ENCODE measurements at regions not wholly inside any gene's neighbourhood (a gene's known extent, or its start where the extent isn't known, plus 50 kb on each side); places are given as distances from the start of the nearest gene placed in this dataset.
"Not testable (repeated sequence)": the region's sequence is repeated elsewhere in the genome, so short reads cannot be mapped to it uniquely, and the experiment has no call there.

DNA sequence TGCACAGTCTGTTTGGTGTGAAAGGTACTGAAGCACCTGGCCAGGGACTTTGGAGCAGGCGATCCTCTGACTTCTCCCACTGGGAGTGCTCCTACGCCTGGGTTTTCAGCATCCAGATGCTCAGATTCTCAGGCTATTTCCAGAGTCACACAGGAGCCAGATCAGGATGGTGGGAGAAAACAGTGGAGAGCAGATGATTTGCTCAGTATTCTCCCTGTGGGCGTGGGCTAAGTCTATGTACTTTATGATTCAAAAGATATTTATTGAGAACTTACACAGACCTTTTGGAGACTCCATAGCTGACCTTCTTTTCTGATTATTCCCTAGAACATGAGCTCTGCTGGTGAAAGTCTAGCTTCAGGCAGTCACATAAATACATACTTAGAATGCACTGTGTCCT lies 134.6 kb downstream of the TENT5C start:
- Histone ChIP-seq H3K27ac (no peak overlapping the region), H3K79me2 (ENCODE audit: insufficient read depth, low read depth) (no peaks in the 10 kb centered on the region), H3K9ac (no peak overlapping the region), H3K36me3 (ENCODE audit: insufficient read depth) (no peaks in the 10 kb centered on the region), H3K27me3 (ENCODE audit: insufficient read depth, low read depth) (no peaks in the 10 kb centered on the region), H2AFZ (ENCODE audit: low read depth) (no peak overlapping the region), H3K4me1 (ENCODE audit: low read depth, poor library complexity, severe bottlenecking) (no peaks in the 10 kb centered on the region), H4K20me1 (ENCODE audit: insufficient read depth) (no peaks in the 10 kb centered on the region), H3K4me3 (IDR thresholded peaks at IDR 0.05; ENCODE audit: insufficient read depth, low read depth, low read length) (no peak overlapping the region), H3K4me2 (no peak overlapping the region)
- no peak for TF ChIP-seq CTCF (conservative IDR thresholded peaks at IDR 0.05; ENCODE audit: low read depth, low read length)

- not testable (repeated sequence) for H3K4me1 ChIP-seq (ENCODE audit: low read depth, poor library complexity, severe bottlenecking); H3K79me2 ChIP-seq (ENCODE audit: insufficient read depth, low read depth); H3K27me3 ChIP-seq (ENCODE audit: insufficient read depth, low read depth); H3K9ac ChIP-seq; H4K20me1 ChIP-seq (ENCODE audit: insufficient read depth); H3K4me2 ChIP-seq; H2AFZ ChIP-seq (ENCODE audit: low read depth); H3K4me3 ChIP-seq (IDR thresholded peaks at IDR 0.05; ENCODE audit: insufficient read depth, low read depth, low read length); H3K36me3 ChIP-seq (ENCODE audit: insufficient read depth); H3K27ac ChIP-seq
These were observed 140.7 kb downstream of the TENT5C start for GRCh38 chr1:117746565-117746964.

GRCh38 chr1:117747605-117748004 lies 141.8 kb downstream of the TENT5C start:
- Histone ChIP-seq H3K4me3 (IDR thresholded peaks at IDR 0.05; ENCODE audit: insufficient read depth, low read depth, low read length) (no peak overlapping the region), H3K4me2 (no peak overlapping the region), H3K79me2 (ENCODE audit: insufficient read depth, low read depth) (no peaks in the 10 kb centered on the region), H3K4me1 (ENCODE audit: low read depth, poor library complexity, severe bottlenecking) (no peaks in the 10 kb centered on the region), H3K27ac (no peak overlapping the region), H3K36me3 (ENCODE audit: insufficient read depth) (no peaks in the 10 kb centered on the region), H3K9ac (no peak overlapping the region), H2AFZ (ENCODE audit: low read depth) (no peak overlapping the region), H4K20me1 (ENCODE audit: insufficient read depth) (no peaks in the 10 kb centered on the region), H3K27me3 (ENCODE audit: insufficient read depth, low read depth) (no peaks in the 10 kb centered on the region)
- no peak for TF ChIP-seq CTCF (conservative IDR thresholded peaks at IDR 0.05; ENCODE audit: low read depth, low read length)

GRCh38 chr1:117751321-117751720 lies 145.5 kb downstream of the TENT5C start:
- Histone ChIP-seq H3K27me3 (ENCODE audit: insufficient read depth, low read depth) (no peaks in the 10 kb centered on the region), H4K20me1 (ENCODE audit: insufficient read depth) (no peaks in the 10 kb centered on the region), H2AFZ (ENCODE audit: low read depth) (no peak overlapping the region), H3K4me3 (IDR thresholded peaks at IDR 0.05; ENCODE audit: insufficient read depth, low read depth, low read length) (no peak overlapping the region), H3K36me3 (ENCODE audit: insufficient read depth) (no peaks in the 10 kb centered on the region), H3K4me1 (ENCODE audit: low read depth, poor library complexity, severe bottlenecking) (no peaks in the 10 kb centered on the region), H3K79me2 (ENCODE audit: insufficient read depth, low read depth) (no peaks in the 10 kb centered on the region), H3K27ac (no peak overlapping the region), H3K9ac (no peak overlapping the region), H3K4me2 (no peak overlapping the region)
- no peak for TF ChIP-seq CTCF (conservative IDR thresholded peaks at IDR 0.05; ENCODE audit: low read depth, low read length)

- Histone ChIP-seq H3K4me3 (IDR thresholded peaks at IDR 0.05; ENCODE audit: insufficient read depth, low read depth, low read length) (no peak overlapping the region), H3K27ac (no peak overlapping the region), H3K4me2 (no peak overlapping the region), H3K9ac (no peak overlapping the region), H2AFZ (ENCODE audit: low read depth) (no peak overlapping the region), H3K79me2 (ENCODE audit: insufficient read depth, low read depth) (no peaks in the 10 kb centered on the region), H3K36me3 (ENCODE audit: insufficient read depth) (no peaks in the 10 kb centered on the region), H3K4me1 (ENCODE audit: low read depth, poor library complexity, severe bottlenecking) (no peaks in the 10 kb centered on the region), H4K20me1 (ENCODE audit: insufficient read depth) (no peaks in the 10 kb centered on the region), H3K27me3 (ENCODE audit: insufficient read depth, low read depth) (no peaks in the 10 kb centered on the region)
- TF ChIP-seq CTCF (conservative IDR thresholded peaks at IDR 0.05; ENCODE audit: low read depth, low read length) = no peak
These were observed 146.8 kb downstream of the TENT5C start for GRCh38 chr1:117752661-117753060.
